ENCODE measurements at regions not wholly inside any gene's neighbourhood (a gene's known extent, or its start where the extent isn't known, plus 50 kb on each side); places are given as distances from the start of the nearest gene placed in this dataset.

GRCh38 chr2:186209532-186209931, 276.5 kb upstream of the ZC3H15 start:
- DNase-seq (no peak), ATAC-seq (ENCODE audit: insufficient read depth, low read depth) (no peak)
- no peaks in the 10 kb centered on the region for H3K4me1 ChIP-seq (ENCODE audit: insufficient read depth, low read length)
- no peak overlapping the region for H3K9ac ChIP-seq (ENCODE audit: low read depth, low read length)
- H3K9me3 ChIP-seq (ENCODE audit: insufficient read depth, low read length, severe bottlenecking): no peaks in the 10 kb centered on the region
- no peaks in the 10 kb centered on the region for H3K36me3 ChIP-seq (ENCODE audit: insufficient read depth, low read length)
- H3K4me3 ChIP-seq (ENCODE audit: low read depth in 1 of 2, low read length in 2 of 2): no peak overlapping the region
- no peak overlapping the region for H3K4me2 ChIP-seq (ENCODE audit: insufficient read depth, low read length)
- H3K79me2 ChIP-seq (ENCODE audit: insufficient read depth, low read length): no peaks in the 10 kb centered on the region
- no peaks in the 10 kb centered on the region for H3K27me3 ChIP-seq (ENCODE audit: insufficient read depth, low read length, poor library complexity)
- H2AFZ ChIP-seq (ENCODE audit: low read depth, low read length): no peak overlapping the region
- no peak overlapping the region for H3K27ac ChIP-seq (ENCODE audit: low read length)
- TF ChIP-seq EZH2 (IDR thresholded peaks at IDR 0.05; ENCODE audit: borderline replicate concordance, low read depth, low read length, severe bottlenecking) (no peak), CTCF (IDR thresholded peaks at IDR 0.05; ENCODE audit: borderline replicate concordance, extremely low read depth, low read length, poor library complexity, severe bottlenecking) (no peak)
- no peaks in the 10 kb centered on the region for H4K20me1 ChIP-seq (ENCODE audit: insufficient read depth, low read length)

DNA sequence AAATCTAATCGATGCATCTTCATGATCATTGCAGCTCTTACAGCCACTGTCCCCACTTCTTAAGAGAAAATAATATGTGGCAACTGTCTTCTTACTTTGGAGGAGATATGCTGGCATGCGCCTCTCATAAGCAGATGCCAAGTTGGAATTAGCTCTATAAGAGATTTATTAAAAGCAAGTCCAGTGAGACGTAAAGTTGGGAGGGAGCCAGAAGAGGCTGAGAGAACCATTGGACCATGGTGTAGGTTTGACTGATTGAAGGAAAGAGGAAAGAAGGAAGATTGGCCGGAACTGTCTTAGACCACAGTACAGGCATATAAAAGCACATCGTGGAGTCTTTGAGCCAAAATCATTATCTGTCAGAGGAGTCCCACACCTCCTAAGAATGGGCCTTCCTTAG, 265.7 kb upstream of the ZC3H15 start:
- Histone ChIP-seq H3K9me3 (ENCODE audit: insufficient read depth, low read length, severe bottlenecking) (peaks cover under 1% of the 10 kb centered on the region), H3K4me3 (ENCODE audit: low read depth in 1 of 2, low read length in 2 of 2) (no peak overlapping the region), H2AFZ (ENCODE audit: low read depth, low read length) (no peak overlapping the region), H4K20me1 (ENCODE audit: insufficient read depth, low read length) (no peaks in the 10 kb centered on the region), H3K36me3 (ENCODE audit: insufficient read depth, low read length) (no peaks in the 10 kb centered on the region), H3K4me2 (ENCODE audit: insufficient read depth, low read length) (no peak overlapping the region), H3K79me2 (ENCODE audit: insufficient read depth, low read length) (no peaks in the 10 kb centered on the region), H3K9ac (ENCODE audit: low read depth, low read length) (no peak overlapping the region), H3K4me1 (ENCODE audit: insufficient read depth, low read length) (no peaks in the 10 kb centered on the region), H3K27me3 (ENCODE audit: insufficient read depth, low read length, poor library complexity) (no peaks in the 10 kb centered on the region), H3K27ac (ENCODE audit: low read length) (no peak overlapping the region)
- no peak for TF ChIP-seq CTCF (IDR thresholded peaks at IDR 0.05; ENCODE audit: borderline replicate concordance, extremely low read depth, low read length, poor library complexity, severe bottlenecking)
- TF ChIP-seq EZH2 (IDR thresholded peaks at IDR 0.05; ENCODE audit: borderline replicate concordance, low read depth, low read length, severe bottlenecking): no peak
- no peak for ATAC-seq (ENCODE audit: insufficient read depth, low read depth)
- no peak for DNase-seq

DNA sequence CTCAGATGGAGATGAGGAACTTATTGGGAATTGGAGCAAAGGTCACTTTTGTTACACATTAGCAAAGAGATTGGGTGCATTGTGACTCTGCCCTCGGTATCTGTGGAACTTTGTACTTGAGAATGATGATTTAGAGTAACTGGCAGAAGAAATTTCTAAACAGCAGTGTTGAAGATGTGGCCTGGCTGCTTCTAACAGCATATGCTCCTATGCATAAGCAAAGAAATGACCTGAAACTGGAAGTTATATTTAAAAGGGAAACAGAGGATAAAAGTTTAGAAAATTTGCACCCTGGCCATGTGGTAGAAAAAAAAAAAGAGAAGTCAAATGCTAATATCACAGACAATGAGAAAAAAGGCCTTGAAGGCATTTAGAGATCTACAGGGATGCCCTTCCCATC, 256.8 kb upstream of the ZC3H15 start:
- no peak for TF ChIP-seq EZH2 (IDR thresholded peaks at IDR 0.05; ENCODE audit: borderline replicate concordance, low read depth, low read length, severe bottlenecking)
- no peak overlapping the region for H3K4me3 ChIP-seq (ENCODE audit: low read depth in 1 of 2, low read length in 2 of 2)
- no peak overlapping the region for H3K4me2 ChIP-seq (ENCODE audit: insufficient read depth, low read length)
- no peaks in the 10 kb centered on the region for H3K27me3 ChIP-seq (ENCODE audit: insufficient read depth, low read length, poor library complexity)
- no peak overlapping the region for H3K27ac ChIP-seq (ENCODE audit: low read length)
- ATAC-seq (ENCODE audit: insufficient read depth, low read depth): no peak
- no peak overlapping the region for H2AFZ ChIP-seq (ENCODE audit: low read depth, low read length)
- H3K4me1 ChIP-seq (ENCODE audit: insufficient read depth, low read length): no peaks in the 10 kb centered on the region
- no peaks in the 10 kb centered on the region for H3K36me3 ChIP-seq (ENCODE audit: insufficient read depth, low read length)
- H3K9me3 ChIP-seq (ENCODE audit: insufficient read depth, low read length, severe bottlenecking): peaks cover 25% of the 10 kb centered on the region
- DNase-seq: no peak
- no peaks in the 10 kb centered on the region for H4K20me1 ChIP-seq (ENCODE audit: insufficient read depth, low read length)
- H3K79me2 ChIP-seq (ENCODE audit: insufficient read depth, low read length): no peaks in the 10 kb centered on the region
- H3K9ac ChIP-seq (ENCODE audit: low read depth, low read length): no peak overlapping the region

DNA sequence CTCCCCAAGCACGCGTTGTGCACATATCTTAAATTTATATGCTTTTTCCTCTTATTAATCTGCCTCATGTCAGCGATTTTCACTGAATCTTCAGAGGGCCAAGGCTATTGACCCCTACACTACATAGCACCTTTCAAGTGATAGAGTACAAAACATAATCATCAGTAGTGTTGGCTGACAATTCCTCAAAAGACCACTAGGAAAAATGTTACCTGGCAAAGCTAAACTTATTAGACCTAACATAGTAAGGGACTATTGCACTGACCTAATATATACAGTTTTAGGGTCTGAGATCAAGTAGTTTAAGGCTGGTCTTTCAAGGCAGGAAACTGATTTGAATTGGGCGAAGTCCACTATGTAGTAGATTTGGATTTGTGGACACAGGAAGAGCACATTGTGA, 244.2 kb upstream of the ZC3H15 start:
- no peaks in the 10 kb centered on the region for H4K20me1 ChIP-seq (ENCODE audit: insufficient read depth, low read length)
- H3K79me2 ChIP-seq (ENCODE audit: insufficient read depth, low read length): no peaks in the 10 kb centered on the region

More for the DNA sequence above, 244.2 kb upstream of the ZC3H15 start:
- Histone ChIP-seq H3K36me3 (ENCODE audit: insufficient read depth, low read length) (no peaks in the 10 kb centered on the region), H3K4me1 (ENCODE audit: insufficient read depth, low read length) (no peaks in the 10 kb centered on the region), H3K9ac (ENCODE audit: low read depth, low read length) (no peak overlapping the region), H3K4me3 (ENCODE audit: low read depth in 1 of 2, low read length in 2 of 2) (no peak overlapping the region), H3K27ac (ENCODE audit: low read length) (no peak overlapping the region), H3K9me3 (ENCODE audit: insufficient read depth, low read length, severe bottlenecking) (no peaks in the 10 kb centered on the region), H3K27me3 (ENCODE audit: insufficient read depth, low read length, poor library complexity) (no peaks in the 10 kb centered on the region), H2AFZ (ENCODE audit: low read depth, low read length) (no peak overlapping the region), H3K4me2 (ENCODE audit: insufficient read depth, low read length) (no peak overlapping the region)
- TF ChIP-seq CTCF (IDR thresholded peaks at IDR 0.05; ENCODE audit: borderline replicate concordance, extremely low read depth, low read length, poor library complexity, severe bottlenecking) (no peak), EZH2 (IDR thresholded peaks at IDR 0.05; ENCODE audit: borderline replicate concordance, low read depth, low read length, severe bottlenecking) (no peak)
- DNase-seq (no peak), ATAC-seq (ENCODE audit: insufficient read depth, low read depth) (no peak)

All from DND-41 (cell line).